Middle frontal gyrus (tissue), 1 donor: ENCODE measurements at regions not wholly inside any gene's neighbourhood (a gene's known extent, or its start where the extent isn't known, plus 50 kb on each side); places are given as distances from the start of the nearest gene placed in this dataset.
"Not testable (repeated sequence)": the region's sequence is repeated elsewhere in the genome, so short reads cannot be mapped to it uniquely, and the experiment has no call there.

Source experiments
- DNase-seq: peaks from one replicate; pipeline ENCODE4 v3.0.0-alpha.2; 2015; ENCODE audit warnings: low spot score; ENCODE audit errors: extremely low spot score

- DNase-seq = no peak
These were observed 155.3 kb upstream of the ANKRD55 start for GRCh38 chr5:56388229-56388985.

GRCh38 chr5:56386046-56386445 is 152.9 kb upstream of the ANKRD55 start:
- no peak for DNase-seq

GRCh38 chr5:56384186-56384585 is 151.1 kb upstream of the ANKRD55 start:
- DNase-seq = no peak

- DNase-seq = no peak
These were observed 150.6 kb upstream of the ANKRD55 start for GRCh38 chr5:56383761-56384160.

- DNase-seq = no peak
These were observed 149.8 kb upstream of the ANKRD55 start for GRCh38 chr5:56382896-56383295.

- DNase-seq = no peak
These were observed 144.4 kb upstream of the ANKRD55 start for GRCh38 chr5:56377573-56377972.

- no peak for DNase-seq
These were observed 143.0 kb upstream of the ANKRD55 start for GRCh38 chr5:56376128-56376527.

GRCh38 chr5:56375011-56375410 is 141.9 kb upstream of the ANKRD55 start:
- DNase-seq = no peak

- DNase-seq = not testable (repeated sequence)
These were observed 139.4 kb upstream of the ANKRD55 start for GRCh38 chr5:56372491-56372890.

- DNase-seq = no peak
These were observed 136.3 kb upstream of the ANKRD55 start for GRCh38 chr5:56369361-56369811.

- DNase-seq = no peak
These were observed 134.6 kb upstream of the ANKRD55 start for GRCh38 chr5:56367748-56368147.

GRCh38 chr5:56366986-56367385 is 133.9 kb upstream of the ANKRD55 start:
- no peak for DNase-seq

GRCh38 chr5:56361398-56361797 is 128.3 kb upstream of the ANKRD55 start:
- DNase-seq = no peak

GRCh38 chr5:56360816-56361215 is 127.7 kb upstream of the ANKRD55 start:
- no peak for DNase-seq

GRCh38 chr5:56359809-56360685 is 126.9 kb upstream of the ANKRD55 start:
- DNase-seq = no peak

GRCh38 chr5:56358703-56359681 is 125.9 kb upstream of the ANKRD55 start:
- no peak for DNase-seq

- DNase-seq = no peak
These were observed 124.9 kb upstream of the ANKRD55 start for GRCh38 chr5:56358046-56358445.

- no peak for DNase-seq
These were observed 124.3 kb upstream of the ANKRD55 start for GRCh38 chr5:56357426-56357825.

GRCh38 chr5:56356836-56357160 is 123.7 kb upstream of the ANKRD55 start:
- no peak for DNase-seq

GRCh38 chr5:56356121-56356835 is 123.1 kb upstream of the ANKRD55 start:
- no peak for DNase-seq

- DNase-seq = no peak
These were observed 121.7 kb upstream of the ANKRD55 start for GRCh38 chr5:56354836-56355235.
